ENCODE measurements at regions not wholly inside any gene's neighbourhood (a gene's known extent, or its start where the extent isn't known, plus 50 kb on each side); places are given as distances from the start of the nearest gene placed in this dataset.

DNA sequence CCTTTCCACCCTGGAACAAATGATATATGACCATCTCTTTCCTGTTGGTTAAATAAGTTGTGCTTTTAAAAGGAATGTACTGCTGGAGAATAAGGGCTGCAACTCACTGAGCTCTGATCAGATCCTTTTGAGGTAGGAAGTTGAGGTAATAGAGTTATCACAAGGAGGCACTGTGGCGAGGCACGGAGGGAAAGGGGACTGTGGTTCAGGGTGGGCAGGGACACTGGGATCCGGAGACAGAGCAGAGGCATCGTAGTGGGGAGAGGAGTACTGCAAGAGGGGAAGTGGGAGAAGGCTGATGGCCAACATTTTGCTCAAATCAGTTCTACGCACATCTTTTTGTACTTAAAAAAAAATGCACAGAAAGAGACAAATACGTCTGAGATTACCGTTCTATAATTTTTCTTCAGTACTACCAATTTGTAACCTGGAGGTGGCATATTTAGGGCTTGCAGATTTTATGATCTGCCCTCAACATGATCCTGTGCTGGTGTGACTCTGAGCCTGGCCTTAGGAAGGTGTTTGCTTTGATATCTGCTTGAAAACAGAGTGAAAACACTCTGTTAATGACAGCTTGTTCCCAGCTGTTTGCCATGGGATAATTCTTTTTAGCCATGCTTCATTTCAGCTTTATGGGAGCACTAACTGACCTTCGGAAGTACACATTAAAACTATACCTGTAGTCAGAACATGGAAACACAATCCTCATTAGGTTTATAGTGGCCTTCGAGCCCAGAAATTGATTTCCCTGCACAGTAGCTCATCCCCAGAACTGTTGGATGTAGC, 168.1 kb downstream of the KCNE4 start:
- Histone ChIP-seq H3K4me3 (no peak overlapping the region), H3K79me2 (ENCODE audit: low read depth) (no peaks in the 10 kb centered on the region), H3K27me3 (no peaks in the 10 kb centered on the region), H2AFZ (replicated peaks) (no peak overlapping the region), H3K9ac (no peak overlapping the region), H3K4me1 (no peaks in the 10 kb centered on the region), H3K36me3 (no peaks in the 10 kb centered on the region), H3K9me3 (ENCODE audit: low read depth) (no peaks in the 10 kb centered on the region), H3K27ac (no peak overlapping the region), H3K4me2 (no peak overlapping the region), H3F3A (ENCODE audit: low read depth) (no peaks in the 10 kb centered on the region), H4K20me1 (ENCODE audit: low read depth) (no peaks in the 10 kb centered on the region)
- DNase-seq (ENCODE audit: low spot score): no peak
- Mint-ChIP-seq H3K4me1 (peaks cover 4% of the 10 kb centered on the region), H3K27ac (no peak overlapping the region), H3K36me3 (no peaks in the 10 kb centered on the region), H3K4me3 (no peak overlapping the region), H3K27me3 (ENCODE audit: insufficient read depth, low read depth) (no peaks in the 10 kb centered on the region), H3K9me3 (no peaks in the 10 kb centered on the region)
- TF ChIP-seq EZH2 (IDR thresholded peaks at IDR 0.05): no peak
- TF ChIP-seq EZH2phosphoT487 (IDR thresholded peaks at IDR 0.05): no peak
- TF ChIP-seq, protein P1, sequence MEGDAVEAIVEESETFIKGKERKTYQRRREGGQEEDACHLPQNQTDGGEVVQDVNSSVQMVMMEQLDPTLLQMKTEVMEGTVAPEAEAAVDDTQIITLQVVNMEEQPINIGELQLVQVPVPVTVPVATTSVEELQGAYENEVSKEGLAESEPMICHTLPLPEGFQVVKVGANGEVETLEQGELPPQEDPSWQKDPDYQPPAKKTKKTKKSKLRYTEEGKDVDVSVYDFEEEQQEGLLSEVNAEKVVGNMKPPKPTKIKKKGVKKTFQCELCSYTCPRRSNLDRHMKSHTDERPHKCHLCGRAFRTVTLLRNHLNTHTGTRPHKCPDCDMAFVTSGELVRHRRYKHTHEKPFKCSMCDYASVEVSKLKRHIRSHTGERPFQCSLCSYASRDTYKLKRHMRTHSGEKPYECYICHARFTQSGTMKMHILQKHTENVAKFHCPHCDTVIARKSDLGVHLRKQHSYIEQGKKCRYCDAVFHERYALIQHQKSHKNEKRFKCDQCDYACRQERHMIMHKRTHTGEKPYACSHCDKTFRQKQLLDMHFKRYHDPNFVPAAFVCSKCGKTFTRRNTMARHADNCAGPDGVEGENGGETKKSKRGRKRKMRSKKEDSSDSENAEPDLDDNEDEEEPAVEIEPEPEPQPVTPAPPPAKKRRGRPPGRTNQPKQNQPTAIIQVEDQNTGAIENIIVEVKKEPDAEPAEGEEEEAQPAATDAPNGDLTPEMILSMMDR (IDR thresholded peaks at IDR 0.05): no peak

DNA sequence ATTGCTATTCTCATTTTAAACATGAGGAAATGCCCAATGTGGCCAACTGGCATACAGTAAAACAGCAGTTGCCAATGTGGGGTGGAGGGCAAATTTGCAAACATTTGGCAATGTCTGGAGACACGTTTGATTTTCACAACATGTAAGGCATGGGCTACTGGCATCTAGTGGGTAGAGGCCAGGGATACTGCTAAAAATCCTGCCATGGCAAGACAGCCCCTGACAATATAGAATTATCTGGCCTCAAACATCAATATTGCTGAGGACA, 168.6 kb downstream of the KCNE4 start:
- no peaks in the 10 kb centered on the region for H3K4me1 Mint-ChIP-seq
- Histone ChIP-seq H4K20me1 (ENCODE audit: low read depth) (no peaks in the 10 kb centered on the region), H3K4me3 (no peak overlapping the region)

DNA sequence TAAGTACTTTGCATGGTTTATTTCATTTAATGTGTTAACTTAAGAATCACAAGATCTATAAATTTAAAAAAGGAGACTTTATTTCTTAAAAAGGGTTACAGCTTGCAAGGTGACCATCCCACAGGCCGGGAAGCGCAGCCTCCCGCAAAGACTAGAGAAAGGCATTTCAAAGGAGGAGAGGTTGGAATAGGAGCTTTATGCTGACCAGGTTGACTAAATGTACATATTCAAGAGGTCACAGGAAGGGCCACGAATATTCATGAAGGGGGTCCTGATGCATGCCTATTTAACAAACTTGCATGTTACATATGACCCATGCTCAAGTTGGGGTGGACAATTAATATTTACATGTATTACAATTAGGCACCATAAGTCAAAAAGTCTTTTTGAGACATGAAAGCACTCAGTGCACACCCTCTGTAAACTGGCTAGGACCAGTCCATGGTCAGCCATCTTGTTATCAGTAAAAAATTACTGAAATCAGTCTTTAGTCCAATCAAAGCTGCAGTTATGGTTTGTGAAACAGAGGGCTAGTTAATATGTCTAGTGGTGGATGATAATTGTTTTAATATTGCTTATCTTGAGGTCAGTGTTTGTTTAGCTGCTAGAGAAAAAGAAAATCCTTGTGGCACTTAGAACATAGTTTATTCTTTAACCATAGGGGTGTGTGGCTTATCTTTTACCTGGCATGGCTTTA, 169.3 kb downstream of the KCNE4 start:
- TF ChIP-seq, protein P1 (IDR thresholded peaks at IDR 0.05): no peak
- TF ChIP-seq EZH2phosphoT487 (IDR thresholded peaks at IDR 0.05) (no peak), EZH2 (IDR thresholded peaks at IDR 0.05) (no peak)
- Histone ChIP-seq H3K4me1 (no peaks in the 10 kb centered on the region), H3K4me2 (no peak overlapping the region), H2AFZ (replicated peaks) (no peak overlapping the region), H3K27me3 (no peaks in the 10 kb centered on the region), H3K36me3 (no peaks in the 10 kb centered on the region), H3K9ac (no peak overlapping the region), H3K4me3 (no peak overlapping the region), H3K27ac (no peak overlapping the region), H3F3A (ENCODE audit: low read depth) (no peaks in the 10 kb centered on the region), H3K9me3 (ENCODE audit: low read depth) (no peaks in the 10 kb centered on the region), H3K79me2 (ENCODE audit: low read depth) (no peaks in the 10 kb centered on the region), H4K20me1 (ENCODE audit: low read depth) (no peaks in the 10 kb centered on the region)
- no peak for DNase-seq (ENCODE audit: low spot score)
- H3K36me3 Mint-ChIP-seq: no peaks in the 10 kb centered on the region
- no peak overlapping the region for H3K4me3 Mint-ChIP-seq
- H3K27me3 Mint-ChIP-seq (ENCODE audit: insufficient read depth, low read depth): no peaks in the 10 kb centered on the region
- H3K9me3 Mint-ChIP-seq: peaks cover 1% of the 10 kb centered on the region
- H3K4me1 Mint-ChIP-seq: peaks cover 1% of the 10 kb centered on the region
- no peak overlapping the region for H3K27ac Mint-ChIP-seq

More for the DNA sequence above, 168.6 kb downstream of the KCNE4 start:
- Mint-ChIP-seq H3K9me3 (no peaks in the 10 kb centered on the region), H3K27me3 (ENCODE audit: insufficient read depth, low read depth) (no peaks in the 10 kb centered on the region), H3K36me3 (no peaks in the 10 kb centered on the region), H3K27ac (no peak overlapping the region), H3K4me3 (no peak overlapping the region)
- Histone ChIP-seq H3F3A (ENCODE audit: low read depth) (no peaks in the 10 kb centered on the region), H3K79me2 (ENCODE audit: low read depth) (no peaks in the 10 kb centered on the region), H3K9me3 (ENCODE audit: low read depth) (no peaks in the 10 kb centered on the region), H3K4me2 (no peak overlapping the region), H3K36me3 (no peaks in the 10 kb centered on the region), H3K4me1 (no peaks in the 10 kb centered on the region), H3K27me3 (no peaks in the 10 kb centered on the region), H3K9ac (no peak overlapping the region), H2AFZ (replicated peaks) (no peak overlapping the region), H3K27ac (no peak overlapping the region)
- no peak for DNase-seq (ENCODE audit: low spot score)
- TF ChIP-seq, protein P1 (IDR thresholded peaks at IDR 0.05): no peak
- TF ChIP-seq EZH2 (IDR thresholded peaks at IDR 0.05) (no peak), EZH2phosphoT487 (IDR thresholded peaks at IDR 0.05) (no peak)

Measured in neural progenitor cell (in vitro differentiated cells).